HCT116 (cell line): ENCODE measurements at regions not wholly inside any gene's neighbourhood (a gene's known extent, or its start where the extent isn't known, plus 50 kb on each side); places are given as distances from the start of the nearest gene placed in this dataset.

Experiments
- CBX3 ChIP-seq: IDR thresholded peaks from 2 replicates; pipeline ENCODE4 v1.6.1; 2012; ENCODE audit warnings: low read depth
- CTCF ChIP-seq, 3 experiments: fragments of 200-600 bp in 1 of 3; sonication (generic) in 1 of 3; IDR thresholded peaks in 2 of 3; conservative IDR thresholded peaks in 1 of 3; 2 replicates each; pipeline ENCODE4 v1.5.1; 2012 to 2017; ENCODE audit warnings: low read depth in 2 of 3, low read length in 2 of 3, antibody characterized with exemption in 1 of 3, borderline replicate concordance in 1 of 3, control low read depth in 1 of 3, mild to moderate bottlenecking in 1 of 3, mixed read lengths in 1 of 3, mixed run types in 1 of 3, moderate library complexity in 1 of 3; ENCODE audit not compliant: insufficient read depth in 1 of 3
- EGR1 ChIP-seq: IDR thresholded peaks from 2 replicates; pipeline ENCODE4 v1.6.1; 2012; ENCODE audit warnings: low read depth
- ELF1 ChIP-seq: IDR thresholded peaks from 2 replicates; pipeline ENCODE4 v1.6.1; 2012; ENCODE audit warnings: low read depth, borderline replicate concordance
- EZH2 ChIP-seq: fragments of 200-600 bp; sonication (generic); IDR thresholded peaks from 2 replicates; pipeline ENCODE4 v1.6.1; 2017; ENCODE audit warnings: antibody characterized with exemption, mixed run types
- POLR2A ChIP-seq: IDR thresholded peaks from 2 replicates; pipeline ENCODE4 v1.7.0; 2011; ENCODE audit warnings: borderline replicate concordance; ENCODE audit not compliant: insufficient read depth, insufficient read length; ENCODE audit errors: extremely low read depth
- SRF ChIP-seq: IDR thresholded peaks from 2 replicates; pipeline ENCODE4 v1.6.1; 2012; ENCODE audit warnings: low read depth
- TCF7L2 ChIP-seq: IDR thresholded peaks from 2 replicates; pipeline ENCODE4 v1.7.0; 2011; ENCODE audit warnings: borderline replicate concordance, inconsistent platforms; ENCODE audit not compliant: insufficient read depth, insufficient read length; ENCODE audit errors: extremely low read depth

DNA sequence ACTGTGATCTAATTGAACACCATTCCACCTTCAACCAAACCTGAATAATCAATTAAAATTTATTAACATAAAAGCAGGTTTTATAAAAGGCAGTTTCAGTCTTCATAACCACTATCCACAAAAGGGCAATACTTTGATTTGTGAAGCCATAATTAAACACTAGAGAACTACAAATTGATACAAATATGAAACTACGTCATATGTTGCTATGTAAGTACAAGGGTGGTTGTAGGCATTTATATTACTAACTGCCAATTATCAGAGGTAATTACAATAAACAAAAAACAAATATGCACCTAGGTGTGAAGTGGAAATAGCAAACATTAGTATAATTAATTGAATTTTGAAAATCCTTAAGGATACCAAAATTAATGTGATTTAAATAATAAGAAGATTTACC is 368.5 kb upstream of the PCDH15 start:
- TF ChIP-seq CTCF (IDR thresholded peaks at IDR 0.05 in 2 of 3, conservative IDR thresholded peaks at IDR 0.05 in 1 of 3; ENCODE audit: borderline replicate concordance in 1 of 3, insufficient read depth in 1 of 3, low read depth in 2 of 3, low read length in 2 of 3): no peak
- TF ChIP-seq EZH2: no peak
- no peak for TF ChIP-seq EGR1
- no peak for TF ChIP-seq CBX3
- TF ChIP-seq SRF: no peak
- TF ChIP-seq POLR2A: no peak
- TF ChIP-seq TCF7L2: no peak
- TF ChIP-seq ELF1: no peak
